ENCODE measurements at regions not wholly inside any gene's neighbourhood (a gene's known extent, or its start where the extent isn't known, plus 50 kb on each side); places are given as distances from the start of the nearest gene placed in this dataset.

DNA sequence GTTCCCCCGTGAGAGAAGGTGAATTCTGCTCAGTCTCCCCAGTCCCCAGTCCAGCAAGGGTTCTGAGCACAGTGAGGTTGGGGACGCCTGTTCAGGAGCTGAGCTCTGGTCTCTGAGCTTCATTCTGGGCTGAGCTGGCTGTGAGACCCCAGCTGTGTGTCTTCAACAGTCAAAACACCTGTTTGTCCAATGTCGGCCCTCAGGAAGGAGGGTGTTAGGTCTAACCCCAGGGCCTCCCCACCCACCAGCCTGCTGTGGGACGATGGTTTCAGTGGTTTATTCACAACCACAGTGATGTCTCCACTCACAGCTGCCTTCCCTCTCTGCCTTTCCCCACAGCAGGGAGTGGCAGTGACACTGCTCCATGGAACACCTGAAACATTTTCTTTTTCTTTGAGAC is 1282.9 kb downstream of the TBC1D22A start:
- TF ChIP-seq, protein P1, sequence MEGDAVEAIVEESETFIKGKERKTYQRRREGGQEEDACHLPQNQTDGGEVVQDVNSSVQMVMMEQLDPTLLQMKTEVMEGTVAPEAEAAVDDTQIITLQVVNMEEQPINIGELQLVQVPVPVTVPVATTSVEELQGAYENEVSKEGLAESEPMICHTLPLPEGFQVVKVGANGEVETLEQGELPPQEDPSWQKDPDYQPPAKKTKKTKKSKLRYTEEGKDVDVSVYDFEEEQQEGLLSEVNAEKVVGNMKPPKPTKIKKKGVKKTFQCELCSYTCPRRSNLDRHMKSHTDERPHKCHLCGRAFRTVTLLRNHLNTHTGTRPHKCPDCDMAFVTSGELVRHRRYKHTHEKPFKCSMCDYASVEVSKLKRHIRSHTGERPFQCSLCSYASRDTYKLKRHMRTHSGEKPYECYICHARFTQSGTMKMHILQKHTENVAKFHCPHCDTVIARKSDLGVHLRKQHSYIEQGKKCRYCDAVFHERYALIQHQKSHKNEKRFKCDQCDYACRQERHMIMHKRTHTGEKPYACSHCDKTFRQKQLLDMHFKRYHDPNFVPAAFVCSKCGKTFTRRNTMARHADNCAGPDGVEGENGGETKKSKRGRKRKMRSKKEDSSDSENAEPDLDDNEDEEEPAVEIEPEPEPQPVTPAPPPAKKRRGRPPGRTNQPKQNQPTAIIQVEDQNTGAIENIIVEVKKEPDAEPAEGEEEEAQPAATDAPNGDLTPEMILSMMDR (tag by site-specific recombination; IDR thresholded peaks at IDR 0.05): no peak
- TF ChIP-seq ZNF155 (tag by site-specific recombination; IDR thresholded peaks at IDR 0.05) (no peak), ZNF76 (tag by site-specific recombination; IDR thresholded peaks at IDR 0.05; ENCODE audit: borderline replicate concordance, low read depth) (no peak), ZFP37 (tag by site-specific recombination; IDR thresholded peaks at IDR 0.05) (no peak), REPIN1 (tag by site-specific recombination; IDR thresholded peaks at IDR 0.05; ENCODE audit: low read depth) (no peak)
